Stimulated activated CD4-positive, alpha-beta T cell treated with anti-CD3 and anti-CD28 coated beads, Interleukin-1b, Interleukin-23, amount 100 ng/mL, for 24 hours (primary cell): ENCODE measurements at regions not wholly inside any gene's neighbourhood (a gene's known extent, or its start where the extent isn't known, plus 50 kb on each side); places are given as distances from the start of the nearest gene placed in this dataset.
"Not testable (repeated sequence)": the region's sequence is repeated elsewhere in the genome, so short reads cannot be mapped to it uniquely, and the experiment has no call there.

ENCODE experiments used
- DNase-seq, 4 experiments: peaks; one replicate each; pipeline ENCODE4 v3.0.0-alpha.2; 2020; ENCODE audit warnings: low read depth in 4 of 4, low spot score in 1 of 4

GRCh38 chr2:8125741-8126711 is 555.8 kb upstream of the ID2 start:
- DNase-seq = no peak

- DNase-seq = no peak
Measured at GRCh38 chr2:8126783-8127182, 555.1 kb upstream of the ID2 start.

GRCh38 chr2:8131423-8131822 is 550.4 kb upstream of the ID2 start:
- DNase-seq = not testable (repeated sequence)

GRCh38 chr2:8132351-8132831 is 549.5 kb upstream of the ID2 start:
- DNase-seq = no peak

- DNase-seq = no peak
Measured at GRCh38 chr2:8132879-8133278, 549.0 kb upstream of the ID2 start.

GRCh38 chr2:8133363-8133762 is 548.5 kb upstream of the ID2 start:
- DNase-seq = no peak

GRCh38 chr2:8133913-8134472 is 547.9 kb upstream of the ID2 start:
- DNase-seq = no peak

GRCh38 chr2:8134473-8134932 is 547.4 kb upstream of the ID2 start:
- DNase-seq = no peak

- DNase-seq = no peak
Measured at GRCh38 chr2:8134985-8135682, 546.7 kb upstream of the ID2 start.

- DNase-seq = no peak
Measured at GRCh38 chr2:8137801-8138200, 544.1 kb upstream of the ID2 start.

- DNase-seq = no peak
Measured at GRCh38 chr2:8138525-8138922, 543.3 kb upstream of the ID2 start.

GRCh38 chr2:8138923-8139667 is 542.8 kb upstream of the ID2 start:
- no peak for DNase-seq

- DNase-seq = no peak
Measured at GRCh38 chr2:8139668-8140200, 542.1 kb upstream of the ID2 start.

- DNase-seq = no peak
Measured at GRCh38 chr2:8141079-8141707, 540.7 kb upstream of the ID2 start.

- DNase-seq = no peak
Measured at GRCh38 chr2:8141780-8142179, 540.1 kb upstream of the ID2 start.

GRCh38 chr2:8142461-8142860 is 539.4 kb upstream of the ID2 start:
- DNase-seq = no peak

- no peak for DNase-seq
Measured at GRCh38 chr2:8144131-8144631, 537.7 kb upstream of the ID2 start.

GRCh38 chr2:8144785-8145184 is 537.1 kb upstream of the ID2 start:
- no peak for DNase-seq

- not testable (repeated sequence) for DNase-seq
Measured at GRCh38 chr2:8145375-8145774, 536.5 kb upstream of the ID2 start.
